ENCODE measurements at regions not wholly inside any gene's neighbourhood (a gene's known extent, or its start where the extent isn't known, plus 50 kb on each side); places are given as distances from the start of the nearest gene placed in this dataset.

- Histone ChIP-seq H3K4me1 (ENCODE audit: low read length) (peaks cover 22% of the 10 kb centered on the region), H4K20me1 (ENCODE audit: insufficient read depth, low read length) (no peaks in the 10 kb centered on the region), H3F3A (ENCODE audit: insufficient read depth, low read length) (peaks cover 15% of the 10 kb centered on the region), H3K9ac (ENCODE audit: low read length) (peak overlapping the region; percentile 38), H3K27ac (ENCODE audit: low read length) (peak overlapping the region; percentile 86), H3K36me3 (replicated peaks; ENCODE audit: insufficient read depth, low read length) (no peaks in the 10 kb centered on the region), H3K9me2 (replicated peaks; ENCODE audit: insufficient read depth, low read length) (no peaks in the 10 kb centered on the region), H3K27me3 (replicated peaks; ENCODE audit: insufficient read depth, low read length) (no peaks in the 10 kb centered on the region), H3K9me3 (replicated peaks; ENCODE audit: insufficient read depth, low read length) (no peaks in the 10 kb centered on the region), H3K4me2 (ENCODE audit: low read depth, low read length) (peak overlapping the region; percentile 57), H2AFZ (ENCODE audit: low read length) (no peak overlapping the region), H3K4me3 (ENCODE audit: low read length) (peak overlapping the region; percentile 6; the same call in 1 of the 2 replicates), H3K79me2 (ENCODE audit: low read length) (no peaks in the 10 kb centered on the region)
- no peak for TF ChIP-seq EZH2phosphoT487 (IDR thresholded peaks at IDR 0.05; ENCODE audit: low read length)
- no peak for TF ChIP-seq EZH2 (optimal IDR thresholded peaks at IDR 0.05; ENCODE audit: low read depth, low read length)
- TF ChIP-seq CTCF (IDR thresholded peaks at IDR 0.05; ENCODE audit: low read length): no peak
- DNase-seq: no peak
Measured at GRCh38 chr6:90368601-90369000, 72.0 kb upstream of the BACH2 start.

DNA sequence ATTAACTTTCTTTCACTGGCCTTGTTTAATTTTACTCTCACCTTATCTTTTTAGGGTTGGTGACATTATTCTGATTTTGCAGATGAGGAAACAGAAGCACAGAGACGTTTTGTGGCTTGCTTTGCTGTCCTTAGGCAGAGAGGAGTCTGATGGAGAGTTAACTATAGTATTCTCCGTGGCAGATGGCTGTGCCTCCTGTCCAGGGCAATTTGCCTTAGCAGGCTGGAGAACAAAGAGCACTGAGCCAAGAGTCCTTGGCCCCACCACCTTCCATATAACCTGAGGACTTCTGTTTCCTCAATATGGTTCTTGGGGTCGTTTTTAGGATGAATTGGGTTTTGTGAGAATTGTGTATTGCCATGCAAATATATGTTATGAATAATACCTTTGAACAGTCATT is 71.4 kb upstream of the BACH2 start:
- no peaks in the 10 kb centered on the region for H3K79me2 ChIP-seq (ENCODE audit: low read length)
- peak overlapping the region; percentile 86; the same call in 1 of the 2 replicates for H3K27ac ChIP-seq (ENCODE audit: low read length)
- H2AFZ ChIP-seq (ENCODE audit: low read length): no peak overlapping the region
- no peaks in the 10 kb centered on the region for H3K9me2 ChIP-seq (replicated peaks; ENCODE audit: insufficient read depth, low read length)
- H3F3A ChIP-seq (ENCODE audit: insufficient read depth, low read length): peaks cover 15% of the 10 kb centered on the region
- H3K9me3 ChIP-seq (replicated peaks; ENCODE audit: insufficient read depth, low read length): no peaks in the 10 kb centered on the region
- H3K4me2 ChIP-seq (ENCODE audit: low read depth, low read length): no peak overlapping the region
- H3K36me3 ChIP-seq (replicated peaks; ENCODE audit: insufficient read depth, low read length): no peaks in the 10 kb centered on the region
- no peak for DNase-seq
- no peaks in the 10 kb centered on the region for H3K27me3 ChIP-seq (replicated peaks; ENCODE audit: insufficient read depth, low read length)
- TF ChIP-seq CTCF (IDR thresholded peaks at IDR 0.05; ENCODE audit: low read length) (no peak), EZH2phosphoT487 (IDR thresholded peaks at IDR 0.05; ENCODE audit: low read length) (no peak)
- H3K4me3 ChIP-seq (ENCODE audit: low read length): no peak overlapping the region
- H3K9ac ChIP-seq (ENCODE audit: low read length): no peak overlapping the region
- H3K4me1 ChIP-seq (ENCODE audit: low read length): peaks cover 22% of the 10 kb centered on the region
- H4K20me1 ChIP-seq (ENCODE audit: insufficient read depth, low read length): no peaks in the 10 kb centered on the region

- Histone ChIP-seq H3K9me3 (replicated peaks; ENCODE audit: insufficient read depth, low read length) (no peaks in the 10 kb centered on the region), H3K36me3 (replicated peaks; ENCODE audit: insufficient read depth, low read length) (no peaks in the 10 kb centered on the region), H2AFZ (ENCODE audit: low read length) (no peak overlapping the region), H3K9ac (ENCODE audit: low read length) (no peak overlapping the region), H3K27me3 (replicated peaks; ENCODE audit: insufficient read depth, low read length) (no peaks in the 10 kb centered on the region), H3F3A (ENCODE audit: insufficient read depth, low read length) (peaks cover 15% of the 10 kb centered on the region), H3K4me3 (ENCODE audit: low read length) (no peak overlapping the region), H3K9me2 (replicated peaks; ENCODE audit: insufficient read depth, low read length) (no peaks in the 10 kb centered on the region), H3K4me2 (ENCODE audit: low read depth, low read length) (no peak overlapping the region), H3K4me1 (ENCODE audit: low read length) (peaks cover 22% of the 10 kb centered on the region), H3K79me2 (ENCODE audit: low read length) (no peaks in the 10 kb centered on the region), H4K20me1 (ENCODE audit: insufficient read depth, low read length) (no peaks in the 10 kb centered on the region), H3K27ac (ENCODE audit: low read length) (no peak overlapping the region)
- no peak for TF ChIP-seq EZH2phosphoT487 (IDR thresholded peaks at IDR 0.05; ENCODE audit: low read length)
- TF ChIP-seq EZH2 (optimal IDR thresholded peaks at IDR 0.05; ENCODE audit: low read depth, low read length): no peak
- no peak for TF ChIP-seq CTCF (IDR thresholded peaks at IDR 0.05; ENCODE audit: low read length)
- no peak for DNase-seq
Measured at GRCh38 chr6:90365565-90366219, 69.0 kb upstream of the BACH2 start.

Measured in MM.1S (cell line).